ENCODE measurements at regions not wholly inside any gene's neighbourhood (a gene's known extent, or its start where the extent isn't known, plus 50 kb on each side); places are given as distances from the start of the nearest gene placed in this dataset.
A peak's percentile ranks its signal among the peaks of the same experiment; 100 is the strongest.
"Not testable (repeated sequence)": the region's sequence is repeated elsewhere in the genome, so short reads cannot be mapped to it uniquely, and the experiment has no call there.

GRCh38 chr5:60455589-60455988, 244.4 kb downstream of the DEPDC1B start:
- DNase-seq, result no peak
- no peak for TF ChIP-seq POLR2A (IDR thresholded peaks at IDR 0.05; ENCODE audit: low read length)
- no peak for TF ChIP-seq GATA1 (IDR thresholded peaks at IDR 0.05; ENCODE audit: low read depth, low read length)

- DNase-seq, result not testable (repeated sequence)
These were observed 245.7 kb downstream of the DEPDC1B start for GRCh38 chr5:60454277-60454676.

GRCh38 chr5:60453186-60453976, 246.6 kb downstream of the DEPDC1B start:
- no peak for DNase-seq
- TF ChIP-seq GATA1 (IDR thresholded peaks at IDR 0.05; ENCODE audit: low read depth, low read length), result no peak
- no peak for TF ChIP-seq POLR2A (IDR thresholded peaks at IDR 0.05; ENCODE audit: low read length)

- no peak for TF ChIP-seq GATA1 (IDR thresholded peaks at IDR 0.05; ENCODE audit: low read depth, low read length)
- no peak for TF ChIP-seq POLR2A (IDR thresholded peaks at IDR 0.05; ENCODE audit: low read length)
- DNase-seq, result no peak
These were observed 251.4 kb downstream of the DEPDC1B start for GRCh38 chr5:60448600-60448999.

GRCh38 chr5:60447488-60447920, 252.5 kb downstream of the DEPDC1B start:
- TF ChIP-seq POLR2A (IDR thresholded peaks at IDR 0.05; ENCODE audit: low read length) (no peak), GATA1 (IDR thresholded peaks at IDR 0.05; ENCODE audit: low read depth, low read length) (no peak)

GRCh38 chr5:60446917-60447316, 253.0 kb downstream of the DEPDC1B start:
- no peak for DNase-seq
- no peak for TF ChIP-seq GATA1 (IDR thresholded peaks at IDR 0.05; ENCODE audit: low read depth, low read length)
- TF ChIP-seq POLR2A (IDR thresholded peaks at IDR 0.05; ENCODE audit: low read length), result no peak

More at GRCh38 chr5:60447488-60447920, 252.5 kb downstream of the DEPDC1B start:
- DNase-seq, result no peak

- DNase-seq, result peak; percentile 46 to 57
- TF ChIP-seq GATA1 (IDR thresholded peaks at IDR 0.05; ENCODE audit: low read depth, low read length) (no peak), POLR2A (IDR thresholded peaks at IDR 0.05; ENCODE audit: low read length) (no peak)
These were observed 254.0 kb downstream of the DEPDC1B start for GRCh38 chr5:60445921-60446320.

GRCh38 chr5:60445427-60445826, 254.5 kb downstream of the DEPDC1B start:
- no peak for DNase-seq
- TF ChIP-seq GATA1 (IDR thresholded peaks at IDR 0.05; ENCODE audit: low read depth, low read length), result no peak
- TF ChIP-seq POLR2A (IDR thresholded peaks at IDR 0.05; ENCODE audit: low read length), result no peak

GRCh38 chr5:60444661-60445360, 255.2 kb downstream of the DEPDC1B start:
- DNase-seq, result peak; percentile 13 to 49
- no peak for TF ChIP-seq POLR2A (IDR thresholded peaks at IDR 0.05; ENCODE audit: low read length)
- no peak for TF ChIP-seq GATA1 (IDR thresholded peaks at IDR 0.05; ENCODE audit: low read depth, low read length)

- TF ChIP-seq GATA1 (IDR thresholded peaks at IDR 0.05; ENCODE audit: low read depth, low read length), result no peak
- TF ChIP-seq POLR2A (IDR thresholded peaks at IDR 0.05; ENCODE audit: low read length), result no peak
These were observed 260.4 kb downstream of the DEPDC1B start for GRCh38 chr5:60439552-60439951.

GRCh38 chr5:60437308-60437707, 262.7 kb downstream of the DEPDC1B start:
- no peak for TF ChIP-seq POLR2A (IDR thresholded peaks at IDR 0.05; ENCODE audit: low read length)
- no peak for DNase-seq

More at GRCh38 chr5:60439552-60439951, 260.4 kb downstream of the DEPDC1B start:
- DNase-seq, result no peak

GRCh38 chr5:60436518-60436917, 263.4 kb downstream of the DEPDC1B start:
- TF ChIP-seq GATA1 (IDR thresholded peaks at IDR 0.05; ENCODE audit: low read depth, low read length) (no peak), POLR2A (IDR thresholded peaks at IDR 0.05; ENCODE audit: low read length) (no peak)
- no peak for DNase-seq

- no peak for DNase-seq
- TF ChIP-seq GATA1 (IDR thresholded peaks at IDR 0.05; ENCODE audit: low read depth, low read length), result no peak
- TF ChIP-seq POLR2A (IDR thresholded peaks at IDR 0.05; ENCODE audit: low read length), result no peak
These were observed 264.2 kb downstream of the DEPDC1B start for GRCh38 chr5:60435808-60436207.

GRCh38 chr5:60426189-60426588, 273.8 kb downstream of the DEPDC1B start:
- not testable (repeated sequence) for DNase-seq

- DNase-seq, result not testable (repeated sequence)
These were observed 279.2 kb downstream of the DEPDC1B start for GRCh38 chr5:60420773-60421172.

Measured in erythroblast (primary cell).